ENCODE measurements at regions not wholly inside any gene's neighbourhood (a gene's known extent, or its start where the extent isn't known, plus 50 kb on each side); places are given as distances from the start of the nearest gene placed in this dataset.
A peak's percentile ranks its signal among the peaks of the same experiment; 100 is the strongest.
"Not testable (repeated sequence)": the region's sequence is repeated elsewhere in the genome, so short reads cannot be mapped to it uniquely, and the experiment has no call there.

- Histone ChIP-seq H3K36me3 (ENCODE audit: control insufficient read depth, insufficient read depth, low read length) (no peaks in the 10 kb centered on the region), H3K27me3 (ENCODE audit: control insufficient read depth, insufficient read depth, low read length) (no peaks in the 10 kb centered on the region), H3K4me1 (ENCODE audit: control insufficient read depth, insufficient read depth, low read length) (no peaks in the 10 kb centered on the region), H3K9me3 (ENCODE audit: control insufficient read depth, insufficient read depth, low read length) (no peaks in the 10 kb centered on the region), H3K4me3 (ENCODE audit: low read length) (no peak overlapping the region), H3K27ac (ENCODE audit: low read length) (no peak overlapping the region)
- 100% methylated on average over 1 of the region's 2 CpGs for WGBS (ENCODE audit: insufficient coverage, insufficient read length)
- no peak for DNase-seq (ENCODE audit: low read depth, low spot score)
These were observed 85.0 kb upstream of the NAMPT start for GRCh38 chr7:106369816-106370215.

- no peak for DNase-seq (ENCODE audit: low read depth, low spot score)
- H3K27me3 ChIP-seq (ENCODE audit: control insufficient read depth, insufficient read depth, low read length) = no peaks in the 10 kb centered on the region
- no peak overlapping the region for H3K4me3 ChIP-seq (ENCODE audit: low read length)
- WGBS (ENCODE audit: insufficient coverage, insufficient read length) = no CpG with 5 or more reads among the region's 3 CpGs
- no peaks in the 10 kb centered on the region for H3K4me1 ChIP-seq (ENCODE audit: control insufficient read depth, insufficient read depth, low read length)
- H3K9me3 ChIP-seq (ENCODE audit: control insufficient read depth, insufficient read depth, low read length) = no peaks in the 10 kb centered on the region
- H3K27ac ChIP-seq (ENCODE audit: low read length) = no peak overlapping the region
- no peaks in the 10 kb centered on the region for H3K36me3 ChIP-seq (ENCODE audit: control insufficient read depth, insufficient read depth, low read length)
These were observed 84.6 kb upstream of the NAMPT start for GRCh38 chr7:106369352-106369751.

GRCh38 chr7:106367664-106368063 lies 82.9 kb upstream of the NAMPT start:
- Histone ChIP-seq H3K27ac (ENCODE audit: low read length) (no peak overlapping the region), H3K9me3 (ENCODE audit: control insufficient read depth, insufficient read depth, low read length) (no peaks in the 10 kb centered on the region), H3K4me1 (ENCODE audit: control insufficient read depth, insufficient read depth, low read length) (no peaks in the 10 kb centered on the region), H3K4me3 (ENCODE audit: low read length) (no peak overlapping the region), H3K36me3 (ENCODE audit: control insufficient read depth, insufficient read depth, low read length) (no peaks in the 10 kb centered on the region), H3K27me3 (ENCODE audit: control insufficient read depth, insufficient read depth, low read length) (no peaks in the 10 kb centered on the region)
- WGBS (ENCODE audit: insufficient coverage, insufficient read length) = no CpG with 5 or more reads among the region's 3 CpGs
- no peak for DNase-seq (ENCODE audit: low read depth, low spot score)

- H3K27me3 ChIP-seq (ENCODE audit: control insufficient read depth, insufficient read depth, low read length) = no peaks in the 10 kb centered on the region
- no peak overlapping the region for H3K27ac ChIP-seq (ENCODE audit: low read length)
- H3K9me3 ChIP-seq (ENCODE audit: control insufficient read depth, insufficient read depth, low read length) = no peaks in the 10 kb centered on the region
- DNase-seq (ENCODE audit: low read depth, low spot score) = peak; percentile 16
- H3K4me1 ChIP-seq (ENCODE audit: control insufficient read depth, insufficient read depth, low read length) = no peaks in the 10 kb centered on the region
- no CpG with 5 or more reads among the region's 3 CpGs for WGBS (ENCODE audit: insufficient coverage, insufficient read length)
- no peaks in the 10 kb centered on the region for H3K36me3 ChIP-seq (ENCODE audit: control insufficient read depth, insufficient read depth, low read length)
- H3K4me3 ChIP-seq (ENCODE audit: low read length) = no peak overlapping the region
These were observed 82.2 kb upstream of the NAMPT start for GRCh38 chr7:106367018-106367420.

- no peak overlapping the region for H3K4me3 ChIP-seq (ENCODE audit: low read length)
- H3K36me3 ChIP-seq (ENCODE audit: control insufficient read depth, insufficient read depth, low read length) = no peaks in the 10 kb centered on the region
- H3K4me1 ChIP-seq (ENCODE audit: control insufficient read depth, insufficient read depth, low read length) = no peaks in the 10 kb centered on the region
- no peaks in the 10 kb centered on the region for H3K9me3 ChIP-seq (ENCODE audit: control insufficient read depth, insufficient read depth, low read length)
- WGBS (ENCODE audit: insufficient coverage, insufficient read length) = no CpG with 5 or more reads among the region's 3 CpGs
- no peaks in the 10 kb centered on the region for H3K27me3 ChIP-seq (ENCODE audit: control insufficient read depth, insufficient read depth, low read length)
- no peak overlapping the region for H3K27ac ChIP-seq (ENCODE audit: low read length)
- no peak for DNase-seq (ENCODE audit: low read depth, low spot score)
These were observed 80.6 kb upstream of the NAMPT start for GRCh38 chr7:106365252-106366005.

- not testable (repeated sequence) for H3K9me3 ChIP-seq (ENCODE audit: control insufficient read depth, insufficient read depth, low read length); H3K4me1 ChIP-seq (ENCODE audit: control insufficient read depth, insufficient read depth, low read length); H3K36me3 ChIP-seq (ENCODE audit: control insufficient read depth, insufficient read depth, low read length); H3K27ac ChIP-seq (ENCODE audit: low read length); DNase-seq (ENCODE audit: low read depth, low spot score); H3K4me3 ChIP-seq (ENCODE audit: low read length); H3K27me3 ChIP-seq (ENCODE audit: control insufficient read depth, insufficient read depth, low read length)
- WGBS (ENCODE audit: insufficient coverage, insufficient read length) = no CpG with 5 or more reads among the region's 2 CpGs
These were observed 77.7 kb upstream of the NAMPT start for GRCh38 chr7:106362507-106362906.

- no CpG with 5 or more reads among the region's 2 CpGs for WGBS (ENCODE audit: insufficient coverage, insufficient read length)
- Histone ChIP-seq H3K36me3 (ENCODE audit: control insufficient read depth, insufficient read depth, low read length) (no peaks in the 10 kb centered on the region), H3K27ac (ENCODE audit: low read length) (no peak overlapping the region), H3K27me3 (ENCODE audit: control insufficient read depth, insufficient read depth, low read length) (no peaks in the 10 kb centered on the region), H3K9me3 (ENCODE audit: control insufficient read depth, insufficient read depth, low read length) (no peaks in the 10 kb centered on the region), H3K4me1 (ENCODE audit: control insufficient read depth, insufficient read depth, low read length) (no peaks in the 10 kb centered on the region), H3K4me3 (ENCODE audit: low read length) (no peak overlapping the region)
- DNase-seq (ENCODE audit: low read depth, low spot score) = no peak
These were observed 73.4 kb upstream of the NAMPT start for GRCh38 chr7:106358103-106358663.

- Histone ChIP-seq H3K36me3 (ENCODE audit: control insufficient read depth, insufficient read depth, low read length) (no peaks in the 10 kb centered on the region), H3K27me3 (ENCODE audit: control insufficient read depth, insufficient read depth, low read length) (no peaks in the 10 kb centered on the region), H3K9me3 (ENCODE audit: control insufficient read depth, insufficient read depth, low read length) (no peaks in the 10 kb centered on the region), H3K27ac (ENCODE audit: low read length) (no peak overlapping the region), H3K4me1 (ENCODE audit: control insufficient read depth, insufficient read depth, low read length) (no peaks in the 10 kb centered on the region), H3K4me3 (ENCODE audit: low read length) (no peak overlapping the region)
- DNase-seq (ENCODE audit: low read depth, low spot score) = no peak
- no CpG with 5 or more reads among the region's 4 CpGs for WGBS (ENCODE audit: insufficient coverage, insufficient read length)
These were observed 72.9 kb upstream of the NAMPT start for GRCh38 chr7:106357675-106358074.

GRCh38 chr7:106354822-106355221 lies 70.0 kb upstream of the NAMPT start:
- no peak for DNase-seq (ENCODE audit: low read depth, low spot score)
- Histone ChIP-seq H3K4me3 (ENCODE audit: low read length) (no peak overlapping the region), H3K36me3 (ENCODE audit: control insufficient read depth, insufficient read depth, low read length) (no peaks in the 10 kb centered on the region), H3K27ac (ENCODE audit: low read length) (no peak overlapping the region), H3K4me1 (ENCODE audit: control insufficient read depth, insufficient read depth, low read length) (no peaks in the 10 kb centered on the region), H3K27me3 (ENCODE audit: control insufficient read depth, insufficient read depth, low read length) (no peaks in the 10 kb centered on the region), H3K9me3 (ENCODE audit: control insufficient read depth, insufficient read depth, low read length) (no peaks in the 10 kb centered on the region)
- WGBS (ENCODE audit: insufficient coverage, insufficient read length) = no CpG with 5 or more reads among the region's 3 CpGs

- Histone ChIP-seq H3K27me3 (ENCODE audit: control insufficient read depth, insufficient read depth, low read length) (no peaks in the 10 kb centered on the region), H3K4me3 (ENCODE audit: low read length) (no peak overlapping the region), H3K27ac (ENCODE audit: low read length) (no peak overlapping the region), H3K36me3 (ENCODE audit: control insufficient read depth, insufficient read depth, low read length) (no peaks in the 10 kb centered on the region), H3K4me1 (ENCODE audit: control insufficient read depth, insufficient read depth, low read length) (no peaks in the 10 kb centered on the region), H3K9me3 (ENCODE audit: control insufficient read depth, insufficient read depth, low read length) (no peaks in the 10 kb centered on the region)
- DNase-seq (ENCODE audit: low read depth, low spot score) = no peak
- no CpG with 5 or more reads among the region's 1 CpG for WGBS (ENCODE audit: insufficient coverage, insufficient read length)
These were observed 69.2 kb upstream of the NAMPT start for GRCh38 chr7:106353944-106354343.

GRCh38 chr7:106348231-106348630 lies 63.4 kb upstream of the NAMPT start:
- Histone ChIP-seq H3K4me3 (ENCODE audit: low read length) (no peak overlapping the region), H3K9me3 (ENCODE audit: control insufficient read depth, insufficient read depth, low read length) (no peaks in the 10 kb centered on the region), H3K36me3 (ENCODE audit: control insufficient read depth, insufficient read depth, low read length) (no peaks in the 10 kb centered on the region), H3K27ac (ENCODE audit: low read length) (no peak overlapping the region), H3K27me3 (ENCODE audit: control insufficient read depth, insufficient read depth, low read length) (no peaks in the 10 kb centered on the region), H3K4me1 (ENCODE audit: control insufficient read depth, insufficient read depth, low read length) (no peaks in the 10 kb centered on the region)
- DNase-seq (ENCODE audit: low read depth, low spot score) = no peak

Measured in iPS DF 6.9 (cell line).